D721Med (cell line): ENCODE measurements at regions not wholly inside any gene's neighbourhood (a gene's known extent, or its start where the extent isn't known, plus 50 kb on each side); places are given as distances from the start of the nearest gene placed in this dataset.

Experiments used
- DNase-seq: peaks from one replicate; pipeline ENCODE4 v3.0.0; 2011; ENCODE audit warnings: low spot score; ENCODE audit not compliant: insufficient read length
- FAIRE-seq: peaks from 2 replicates; lab custom pipeline; 2011; peaks lifted over from hg19 to GRCh38; lab: Jason Lieb, UNC
- CTCF ChIP-seq: IDR thresholded peaks from 2 replicates; pipeline ENCODE4 v1.5.1; 2012; ENCODE audit warnings: mild to moderate bottlenecking, control low read depth; ENCODE audit not compliant: insufficient read depth; ENCODE audit errors: missing control alignments

- DNase-seq: no peak
- TF ChIP-seq CTCF: no peak
- no peak for FAIRE-seq
Observed at GRCh38 chr17:77796176-77796860, 162.2 kb upstream of the TNRC6C start.

GRCh38 chr17:77798031-77798430, 160.5 kb upstream of the TNRC6C start:
- FAIRE-seq (no peak), DNase-seq (no peak)
- no peak for TF ChIP-seq CTCF

- no peak for TF ChIP-seq CTCF
- no peak for DNase-seq
Observed at GRCh38 chr17:77798481-77798880, 160.0 kb upstream of the TNRC6C start.

GRCh38 chr17:77800816-77801215, 157.7 kb upstream of the TNRC6C start:
- no peak for FAIRE-seq
- no peak for TF ChIP-seq CTCF
- DNase-seq: no peak

More at GRCh38 chr17:77798481-77798880, 160.0 kb upstream of the TNRC6C start:
- no peak for FAIRE-seq

GRCh38 chr17:77801545-77802332, 156.8 kb upstream of the TNRC6C start:
- DNase-seq (no peak), FAIRE-seq (peak; percentile 35)
- TF ChIP-seq CTCF: no peak

- FAIRE-seq (no peak), DNase-seq (no peak)
- TF ChIP-seq CTCF: no peak
Observed at GRCh38 chr17:77802333-77802615, 156.2 kb upstream of the TNRC6C start.

GRCh38 chr17:77802811-77803220, 155.7 kb upstream of the TNRC6C start:
- no peak for FAIRE-seq
- no peak for TF ChIP-seq CTCF
- DNase-seq: no peak
